Activated T-helper 1 cell treated with anti-CD3 and anti-CD28 coated beads, Interleukin-12 subunit alpha, Interleukin-12 subunit beta, Interleukin-2, Interleukin-4 antibody, amounts not matched to agents 30 ng/mL and 10 ng/mL and 1 ng/mL, durations not matched to agents 14 hours and 24 hours and 36 hours (primary cell): ENCODE measurements at regions not wholly inside any gene's neighbourhood (a gene's known extent, or its start where the extent isn't known, plus 50 kb on each side); places are given as distances from the start of the nearest gene placed in this dataset.
"Not testable (repeated sequence)": the region's sequence is repeated elsewhere in the genome, so short reads cannot be mapped to it uniquely, and the experiment has no call there.

Source experiments
- DNase-seq: peaks from one replicate; pipeline ENCODE4 v3.0.0; 2021; ENCODE audit warnings: low spot score
- H3K27ac Mint-ChIP-seq: one replicate; pipeline ENCODE4 v1.8.0; 2021; ENCODE audit warnings: mild to moderate bottlenecking, mixed read lengths
- H3K27me3 Mint-ChIP-seq: one replicate; pipeline ENCODE4 v1.8.0; 2022; ENCODE audit warnings: mild to moderate bottlenecking, moderate library complexity, mixed read lengths; ENCODE audit not compliant: insufficient read depth
- H3K36me3 Mint-ChIP-seq: one replicate; pipeline ENCODE4 v1.8.0; 2021; ENCODE audit warnings: low read depth, mixed read lengths
- H3K4me1 Mint-ChIP-seq: one replicate; pipeline ENCODE4 v1.8.0; 2021; ENCODE audit warnings: low read depth, mixed read lengths
- H3K4me3 Mint-ChIP-seq: one replicate; pipeline ENCODE4 v1.8.0; 2021; ENCODE audit warnings: mild to moderate bottlenecking, moderate library complexity, mixed read lengths
- H3K9me3 Mint-ChIP-seq: one replicate; pipeline ENCODE4 v1.8.0; 2021; ENCODE audit warnings: mixed read lengths
- intact Hi-C: fragments of 100-400 bp; cut with micrococcal nuclease; formaldehyde crosslinking; loops from one replicate; pipeline ENCODE4 v1.15.1; 2024

- Mint-ChIP-seq H3K4me3 (no peak overlapping the region), H3K27ac (no peak overlapping the region), H3K36me3 (no peaks in the 10 kb centered on the region), H3K4me1 (no peaks in the 10 kb centered on the region), H3K9me3 (no peaks in the 10 kb centered on the region), H3K27me3 (no peaks in the 10 kb centered on the region)
- no peak for DNase-seq
- intact Hi-C loops = no loop called here
Measured at GRCh38 chr11:82404981-82405380, 328.7 kb downstream of the FAM181B start.

GRCh38 chr11:82403640-82404305 lies 329.9 kb downstream of the FAM181B start:
- no peaks in the 10 kb centered on the region for H3K36me3 Mint-ChIP-seq
- no peak overlapping the region for H3K27ac Mint-ChIP-seq
- no peak overlapping the region for H3K4me3 Mint-ChIP-seq
- H3K9me3 Mint-ChIP-seq = no peaks in the 10 kb centered on the region
- no peaks in the 10 kb centered on the region for H3K27me3 Mint-ChIP-seq
- no peaks in the 10 kb centered on the region for H3K4me1 Mint-ChIP-seq
- intact Hi-C loops = no loop called here
- DNase-seq = no peak

- Mint-ChIP-seq H3K4me1 (no peaks in the 10 kb centered on the region), H3K4me3 (no peak overlapping the region)
Measured at GRCh38 chr11:82398300-82398815, 335.3 kb downstream of the FAM181B start.

DNA sequence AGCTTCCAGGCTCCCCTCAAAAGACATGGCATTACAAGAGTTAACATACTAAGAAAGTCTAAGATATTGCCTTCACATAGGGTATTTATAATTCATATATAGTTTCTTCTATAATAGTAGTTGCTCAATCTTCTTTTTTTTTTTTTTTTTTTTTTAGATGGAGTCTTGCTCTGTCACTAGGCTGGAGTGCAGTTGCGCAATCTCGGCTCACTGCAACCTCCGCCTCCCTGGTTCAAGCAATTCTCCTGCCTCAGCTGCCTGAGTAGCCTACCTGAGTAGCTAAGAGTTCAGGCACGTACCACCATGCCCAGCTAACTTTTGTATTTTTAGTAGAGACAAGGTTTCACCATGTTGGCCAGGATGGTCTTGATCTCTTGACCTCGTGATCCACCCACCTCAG lies 337.0 kb downstream of the FAM181B start:
- H3K9me3 Mint-ChIP-seq, DNase-seq, H3K27me3 Mint-ChIP-seq, H3K4me3 Mint-ChIP-seq, H3K27ac Mint-ChIP-seq, H3K36me3 Mint-ChIP-seq, intact Hi-C loops, H3K4me1 Mint-ChIP-seq: not testable (repeated sequence)

More at GRCh38 chr11:82398300-82398815, 335.3 kb downstream of the FAM181B start:
- H3K27me3 Mint-ChIP-seq = no peaks in the 10 kb centered on the region
- H3K27ac Mint-ChIP-seq = no peak overlapping the region
- no peaks in the 10 kb centered on the region for H3K9me3 Mint-ChIP-seq
- intact Hi-C loops = no loop called here
- no peak for DNase-seq
- no peaks in the 10 kb centered on the region for H3K36me3 Mint-ChIP-seq

- no peaks in the 10 kb centered on the region for H3K4me1 Mint-ChIP-seq
- H3K36me3 Mint-ChIP-seq = no peaks in the 10 kb centered on the region
- intact Hi-C loops = no loop called here
- no peak overlapping the region for H3K4me3 Mint-ChIP-seq
- DNase-seq = no peak
- no peaks in the 10 kb centered on the region for H3K9me3 Mint-ChIP-seq
- H3K27ac Mint-ChIP-seq = no peak overlapping the region
- H3K27me3 Mint-ChIP-seq = no peaks in the 10 kb centered on the region
Measured at GRCh38 chr11:82384308-82384707, 349.4 kb downstream of the FAM181B start.

DNA sequence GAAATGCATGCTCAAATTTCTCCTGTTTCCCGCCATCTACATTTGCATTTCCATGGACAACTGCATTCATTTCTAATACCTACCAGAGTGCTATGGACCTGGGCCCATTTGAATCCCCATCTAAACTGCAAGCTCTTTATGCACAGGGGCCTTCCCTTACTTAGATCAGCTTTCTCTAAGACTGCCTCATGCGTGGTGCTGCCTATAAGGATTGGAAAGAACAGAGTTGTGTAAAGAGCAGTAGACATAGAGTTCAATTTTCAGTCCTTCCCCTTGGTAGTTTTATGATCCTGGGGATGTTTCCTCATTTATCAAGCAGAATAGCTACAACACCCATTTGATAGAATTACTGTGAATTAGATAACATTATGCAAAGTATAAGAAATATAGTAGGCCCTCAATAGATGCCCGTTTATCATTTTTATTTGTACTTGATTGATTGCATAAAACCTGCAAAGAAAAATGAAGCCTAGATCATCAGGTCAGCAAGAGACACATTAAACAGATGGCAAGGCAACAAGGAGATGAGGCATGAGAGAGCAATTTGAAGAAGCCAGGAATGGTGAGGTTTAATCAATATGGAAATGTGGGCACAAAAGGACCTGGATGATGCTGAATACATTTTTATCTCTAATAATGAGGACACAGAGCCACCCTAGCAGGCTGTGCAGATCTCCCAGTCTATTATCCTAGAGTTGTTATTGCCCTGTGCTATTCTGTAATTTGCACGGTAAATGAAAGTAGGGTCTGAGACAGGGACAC lies 359.7 kb downstream of the FAM181B start:
- Mint-ChIP-seq H3K4me3 (no peak overlapping the region), H3K27ac (no peak overlapping the region), H3K36me3 (no peaks in the 10 kb centered on the region), H3K9me3 (no peaks in the 10 kb centered on the region), H3K27me3 (peaks cover 2% of the 10 kb centered on the region), H3K4me1 (no peaks in the 10 kb centered on the region)
- DNase-seq = no peak
- intact Hi-C loops = no loop called here

GRCh38 chr11:82365351-82365750 lies 368.3 kb downstream of the FAM181B start:
- Mint-ChIP-seq H3K4me1 (no peaks in the 10 kb centered on the region), H3K4me3 (no peak overlapping the region), H3K36me3 (no peaks in the 10 kb centered on the region), H3K27me3 (no peaks in the 10 kb centered on the region), H3K27ac (no peak overlapping the region), H3K9me3 (no peaks in the 10 kb centered on the region)
- DNase-seq = no peak
- intact Hi-C loops = no loop called here

DNA sequence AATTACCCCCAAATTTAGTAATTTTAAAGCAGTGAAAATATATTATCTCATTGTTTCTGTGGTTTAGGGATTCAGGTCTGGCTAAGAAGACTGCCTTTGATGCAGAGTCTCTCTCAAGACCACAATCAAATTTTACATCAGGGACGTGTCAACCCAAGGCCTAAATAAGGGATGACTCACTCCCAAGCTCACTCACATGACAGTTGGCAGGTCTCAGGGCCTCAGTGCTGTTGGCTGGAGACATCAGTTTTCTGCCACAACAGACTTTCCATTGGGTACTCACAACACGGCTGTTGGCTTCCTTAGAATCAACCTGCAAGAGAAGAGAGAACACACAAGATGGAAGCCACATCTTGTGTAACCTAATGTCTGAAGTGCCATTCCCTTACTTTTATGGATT lies 377.3 kb downstream of the FAM181B start:
- Mint-ChIP-seq H3K9me3 (no peaks in the 10 kb centered on the region), H3K27me3 (no peaks in the 10 kb centered on the region), H3K4me3 (no peak overlapping the region), H3K4me1 (no peaks in the 10 kb centered on the region), H3K27ac (no peak overlapping the region), H3K36me3 (no peaks in the 10 kb centered on the region)
- intact Hi-C loops = no loop called here
- no peak for DNase-seq

- Mint-ChIP-seq H3K4me1 (no peaks in the 10 kb centered on the region), H3K27me3 (no peaks in the 10 kb centered on the region), H3K36me3 (no peaks in the 10 kb centered on the region), H3K27ac (no peak overlapping the region), H3K9me3 (no peaks in the 10 kb centered on the region), H3K4me3 (no peak overlapping the region)
- intact Hi-C loops = no loop called here
- no peak for DNase-seq
Measured at GRCh38 chr11:82355313-82355823, 378.3 kb downstream of the FAM181B start.

DNA sequence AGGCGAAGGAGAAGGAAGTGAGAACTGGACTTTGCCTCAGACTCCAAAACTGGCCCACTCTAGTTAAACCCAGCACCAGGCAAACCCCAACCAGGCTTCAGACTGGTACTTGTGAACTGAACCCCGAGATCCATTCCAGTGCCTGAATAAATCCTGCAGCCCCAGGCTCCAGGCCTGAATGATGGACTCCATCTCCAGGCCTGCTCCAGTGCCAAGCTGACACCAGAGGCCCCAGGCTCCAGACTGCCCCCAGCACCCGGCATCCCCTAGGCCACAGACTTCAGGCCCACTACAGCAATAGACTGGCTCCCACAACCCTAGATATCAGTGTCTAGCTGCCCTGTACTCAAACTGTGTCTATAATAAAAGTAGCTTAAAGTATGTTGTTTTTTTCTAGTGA lies 406.8 kb downstream of the FAM181B start:
- H3K4me1 Mint-ChIP-seq = no peaks in the 10 kb centered on the region
- H3K4me3 Mint-ChIP-seq = no peak overlapping the region
- H3K27ac Mint-ChIP-seq = no peak overlapping the region
- DNase-seq = no peak
- intact Hi-C loops = no loop called here
- no peaks in the 10 kb centered on the region for H3K9me3 Mint-ChIP-seq
- no peaks in the 10 kb centered on the region for H3K36me3 Mint-ChIP-seq
- no peaks in the 10 kb centered on the region for H3K27me3 Mint-ChIP-seq

DNA sequence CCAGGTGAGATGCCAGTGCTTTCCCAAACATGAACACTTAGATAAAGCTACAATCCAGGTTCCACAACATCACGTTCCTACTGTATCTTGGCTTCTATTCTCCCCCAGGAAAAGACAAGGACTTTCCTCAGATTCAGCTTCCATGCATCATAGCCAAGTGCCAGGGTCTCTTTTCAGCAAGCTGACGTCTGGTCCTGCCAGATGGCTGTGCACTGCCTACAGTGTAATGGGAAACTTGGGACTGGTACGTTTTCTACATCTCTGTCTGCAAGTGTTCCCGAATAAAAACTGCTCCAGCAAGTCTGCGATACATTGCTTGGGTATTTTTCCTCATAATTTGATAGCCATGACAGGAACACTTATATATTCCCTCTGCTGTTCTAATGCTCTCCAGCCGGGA lies 412.5 kb downstream of the FAM181B start:
- DNase-seq = no peak
- intact Hi-C loops = no loop called here
- Mint-ChIP-seq H3K4me1 (no peaks in the 10 kb centered on the region), H3K27ac (no peak overlapping the region), H3K4me3 (no peak overlapping the region), H3K27me3 (no peaks in the 10 kb centered on the region), H3K36me3 (no peaks in the 10 kb centered on the region), H3K9me3 (no peaks in the 10 kb centered on the region)

- Mint-ChIP-seq H3K36me3 (no peaks in the 10 kb centered on the region), H3K27me3 (no peaks in the 10 kb centered on the region), H3K27ac (no peak overlapping the region), H3K4me1 (no peaks in the 10 kb centered on the region), H3K9me3 (no peaks in the 10 kb centered on the region), H3K4me3 (no peak overlapping the region)
- DNase-seq = no peak
- intact Hi-C loops = loop anchor here (5.0 kb wide), 1 partner anchor 377 kb away; no protein-coding TSS in a partner anchor
Measured at GRCh38 chr11:82315093-82315492, 418.6 kb downstream of the FAM181B start.

DNA sequence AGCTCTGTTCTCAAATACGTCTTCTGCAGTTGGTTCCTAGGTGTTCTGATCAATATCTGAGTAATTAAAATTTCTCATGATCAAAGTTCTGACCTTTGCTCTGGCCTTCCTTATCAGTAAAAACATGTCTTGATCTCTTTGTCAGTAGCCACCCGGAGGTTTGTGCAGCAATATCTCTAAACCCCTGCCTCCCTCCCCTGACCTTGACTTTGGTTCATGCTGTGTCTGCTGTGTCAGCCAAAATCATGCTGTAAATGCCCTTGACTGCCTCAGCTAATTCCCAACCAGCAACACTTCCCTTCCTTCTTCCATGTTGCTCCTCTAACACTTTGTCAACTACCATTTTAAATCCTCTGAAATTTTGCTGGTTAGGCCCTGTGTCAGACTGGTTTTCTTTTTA lies 424.7 kb downstream of the FAM181B start:
- Mint-ChIP-seq H3K27me3 (no peaks in the 10 kb centered on the region), H3K4me1 (no peaks in the 10 kb centered on the region), H3K4me3 (no peak overlapping the region), H3K36me3 (no peaks in the 10 kb centered on the region), H3K27ac (no peak overlapping the region), H3K9me3 (no peaks in the 10 kb centered on the region)
- DNase-seq = no peak
- intact Hi-C loops = no loop called here
